ENCODE measurements at regions not wholly inside any gene's neighbourhood (a gene's known extent, or its start where the extent isn't known, plus 50 kb on each side); places are given as distances from the start of the nearest gene placed in this dataset.

DNA sequence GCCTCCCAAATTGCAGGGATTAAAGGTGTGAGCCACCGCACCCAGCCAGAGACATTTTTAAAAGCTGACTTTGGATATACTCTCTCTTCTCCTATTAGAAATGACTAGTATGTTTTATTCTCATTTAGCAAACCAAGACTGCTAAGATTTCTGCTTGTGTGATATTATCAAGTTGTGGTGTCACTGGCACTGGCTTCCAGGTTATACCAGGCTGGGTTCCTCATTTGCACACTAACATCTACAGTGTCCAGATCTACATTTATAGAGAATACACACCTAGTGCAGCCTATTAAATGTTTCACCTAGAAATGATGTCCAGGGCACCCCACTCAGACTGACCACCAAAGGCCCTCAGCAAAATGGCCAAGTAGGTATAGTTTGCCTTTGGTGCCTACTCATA, 49.9 kb upstream of the FOXN2 start:
- TF ChIP-seq, protein P1, sequence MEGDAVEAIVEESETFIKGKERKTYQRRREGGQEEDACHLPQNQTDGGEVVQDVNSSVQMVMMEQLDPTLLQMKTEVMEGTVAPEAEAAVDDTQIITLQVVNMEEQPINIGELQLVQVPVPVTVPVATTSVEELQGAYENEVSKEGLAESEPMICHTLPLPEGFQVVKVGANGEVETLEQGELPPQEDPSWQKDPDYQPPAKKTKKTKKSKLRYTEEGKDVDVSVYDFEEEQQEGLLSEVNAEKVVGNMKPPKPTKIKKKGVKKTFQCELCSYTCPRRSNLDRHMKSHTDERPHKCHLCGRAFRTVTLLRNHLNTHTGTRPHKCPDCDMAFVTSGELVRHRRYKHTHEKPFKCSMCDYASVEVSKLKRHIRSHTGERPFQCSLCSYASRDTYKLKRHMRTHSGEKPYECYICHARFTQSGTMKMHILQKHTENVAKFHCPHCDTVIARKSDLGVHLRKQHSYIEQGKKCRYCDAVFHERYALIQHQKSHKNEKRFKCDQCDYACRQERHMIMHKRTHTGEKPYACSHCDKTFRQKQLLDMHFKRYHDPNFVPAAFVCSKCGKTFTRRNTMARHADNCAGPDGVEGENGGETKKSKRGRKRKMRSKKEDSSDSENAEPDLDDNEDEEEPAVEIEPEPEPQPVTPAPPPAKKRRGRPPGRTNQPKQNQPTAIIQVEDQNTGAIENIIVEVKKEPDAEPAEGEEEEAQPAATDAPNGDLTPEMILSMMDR (IDR thresholded peaks at IDR 0.05; ENCODE audit: low read depth, low read length): no peak
- no peak overlapping the region for H3K4me3 ChIP-seq (ENCODE audit: low read depth, low read length)

Measured in WI38 (cell line).